ENCODE measurements at regions not wholly inside any gene's neighbourhood (a gene's known extent, or its start where the extent isn't known, plus 50 kb on each side); places are given as distances from the start of the nearest gene placed in this dataset.

- H3K4me2 ChIP-seq (ENCODE audit: low read depth, low read length) = no peak overlapping the region
- in situ Hi-C loops (cut with MboI; ENCODE audit: low sequenced_read_pairs) = no loop called here
- no peaks in the 10 kb centered on the region for H3K79me1 ChIP-seq (ENCODE audit: low read depth in 1 of 2, low read length in 2 of 2)
- dilution Hi-C loops (cut with HindIII; ENCODE audit: low sequenced_read_pairs, unreplicated experiment) = no loop called here
- H4K5ac ChIP-seq (ENCODE audit: low read depth, low read length) = no peak overlapping the region
- H3K27me3 ChIP-seq (ENCODE audit: control insufficient read depth, insufficient read depth, low read length) = no peaks in the 10 kb centered on the region; the same call in 1 of the 2 replicates
- H2AK9ac ChIP-seq (replicated peaks; ENCODE audit: low read depth, low read length, poor library complexity) = no peak overlapping the region
- H3K4ac ChIP-seq (ENCODE audit: low read depth, low read length) = no peak overlapping the region
- no peak overlapping the region for H2AFZ ChIP-seq (replicated peaks; ENCODE audit: low read length, poor library complexity)
- H3K4me3 ChIP-seq (ENCODE audit: insufficient read depth, low read depth, low read length) = no peak overlapping the region
- no peak overlapping the region for H4K8ac ChIP-seq (ENCODE audit: low read depth in 2 of 2, low read length in 2 of 2)
- ATAC-seq (ENCODE audit: low read depth) = peak; percentile 51
- no peak overlapping the region for H2BK120ac ChIP-seq (ENCODE audit: low read depth, low read length)
- H3K4me1 ChIP-seq (ENCODE audit: control insufficient read depth, insufficient read depth, low read length) = no peaks in the 10 kb centered on the region; the same call in 1 of the 2 replicates
- H3K18ac ChIP-seq (ENCODE audit: low read depth, low read length) = no peak overlapping the region
- TF ChIP-seq RAD21 (IDR thresholded peaks at IDR 0.05; ENCODE audit: low read length) (no peak), SMC3 (IDR thresholded peaks at IDR 0.05; ENCODE audit: low read depth, low read length) (no peak), POLR2A (IDR thresholded peaks at IDR 0.05; ENCODE audit: low read depth, low read length) (no peak), USF2 (IDR thresholded peaks at IDR 0.05; ENCODE audit: low read depth, low read length) (no peak), RFX5 (IDR thresholded peaks at IDR 0.05; ENCODE audit: low read depth, low read length) (no peak), NFE2L2 (IDR thresholded peaks at IDR 0.05; ENCODE audit: low read depth, low read length) (no peak), MAZ (IDR thresholded peaks at IDR 0.05; ENCODE audit: borderline replicate concordance, low read depth, low read length) (no peak), CEBPB (IDR thresholded peaks at IDR 0.05; ENCODE audit: low read depth, low read length) (no peak), MAFK (IDR thresholded peaks at IDR 0.05; ENCODE audit: low read depth, low read length) (no peak), ELK1 (IDR thresholded peaks at IDR 0.05; ENCODE audit: borderline replicate concordance, low read depth, low read length) (no peak), RCOR1 (IDR thresholded peaks at IDR 0.05; ENCODE audit: insufficient replicate concordance, low read length) (no peak), FOS (IDR thresholded peaks at IDR 0.05; ENCODE audit: low read depth, low read length) (no peak), BHLHE40 (IDR thresholded peaks at IDR 0.05; ENCODE audit: low read depth, low read length) (no peak), CTCF (conservative IDR thresholded peaks at IDR 0.05; ENCODE audit: low read depth, low read length) (no peak), MXI1 (IDR thresholded peaks at IDR 0.05; ENCODE audit: borderline replicate concordance, low read depth, low read length) (no peak), CHD1 (IDR thresholded peaks at IDR 0.05; ENCODE audit: low read depth, low read length) (no peak)
- H3K9me3 ChIP-seq (ENCODE audit: control insufficient read depth, insufficient read depth, low read length) = no peaks in the 10 kb centered on the region; the same call in 1 of the 2 replicates
- DNase-seq = peak; percentile 36
- no peaks in the 10 kb centered on the region for H4K20me1 ChIP-seq (ENCODE audit: insufficient read depth, low read length)
- no peak overlapping the region for H2BK15ac ChIP-seq (ENCODE audit: low read depth, low read length)
- no CpG with 5 or more reads among the region's 1 CpG for WGBS, 2 experiments (ENCODE audit: extremely low coverage in 2 of 2, insufficient read length in 1 of 2)
- ChIA-PET POLR2A (ENCODE audit: unreplicated experiment) (interaction anchor here (0.6 kb wide), 1 partner anchor 9 kb away, joined by 3 read pairs; no protein-coding TSS in a partner anchor), CTCF (interaction anchor here (1.3 to 1.5 kb wide), 2 partner anchors 9 to 218 kb away, joined by 3 to 4 read pairs; no protein-coding TSS in a partner anchor)
- no peak overlapping the region for H3K9ac ChIP-seq (ENCODE audit: low read depth, low read length)
- H4K91ac ChIP-seq (ENCODE audit: insufficient read depth, low read depth, low read length) = no peak overlapping the region
- H3K36me3 ChIP-seq (ENCODE audit: control insufficient read depth, insufficient read depth, low read length) = no peaks in the 10 kb centered on the region
- no peak overlapping the region for H2BK20ac ChIP-seq (ENCODE audit: low read depth, low read length)
- H3K27ac ChIP-seq (ENCODE audit: insufficient read depth, low read length) = no peak overlapping the region
- no TSS peak for BruUV-seq (replicated peaks)
- H3K23ac ChIP-seq (ENCODE audit: low read depth, low read length) = no peak overlapping the region
- H3K9me1 ChIP-seq (ENCODE audit: insufficient read depth, low read length) = no peaks in the 10 kb centered on the region
- H2AK5ac ChIP-seq (ENCODE audit: low read depth, low read length) = no peak overlapping the region
- H2BK5ac ChIP-seq (ENCODE audit: low read depth, low read length, poor library complexity, severe bottlenecking) = no peak overlapping the region
- no peak overlapping the region for H3K14ac ChIP-seq (replicated peaks; ENCODE audit: low read depth, low read length)
- intact Hi-C loops (cut with micrococcal nuclease) = loop anchor here (5.0 kb wide), 1 partner anchor 142 kb away; the partner anchor contains the start of gene BOC
- no peak overlapping the region for H3K56ac ChIP-seq (ENCODE audit: extremely low read depth, insufficient read depth, low read length)
Measured at GRCh38 chr3:113070072-113070640, 79.4 kb downstream of the GTPBP8 start.

All from IMR-90 (cell line).